GM18867 (cell line): ENCODE measurements at regions not wholly inside any gene's neighbourhood (a gene's known extent, or its start where the extent isn't known, plus 50 kb on each side); places are given as distances from the start of the nearest gene placed in this dataset.
"Not testable (repeated sequence)": the region's sequence is repeated elsewhere in the genome, so short reads cannot be mapped to it uniquely, and the experiment has no call there.

ENCODE experiments used
- ATAC-seq: cut with Tn5 transposase; IDR thresholded peaks from one replicate; pipeline ENCODE4 v1.9.1; 2021; ENCODE audit warnings: mild to moderate bottlenecking, moderate library complexity; ENCODE audit not compliant: unreplicated experiment

DNA sequence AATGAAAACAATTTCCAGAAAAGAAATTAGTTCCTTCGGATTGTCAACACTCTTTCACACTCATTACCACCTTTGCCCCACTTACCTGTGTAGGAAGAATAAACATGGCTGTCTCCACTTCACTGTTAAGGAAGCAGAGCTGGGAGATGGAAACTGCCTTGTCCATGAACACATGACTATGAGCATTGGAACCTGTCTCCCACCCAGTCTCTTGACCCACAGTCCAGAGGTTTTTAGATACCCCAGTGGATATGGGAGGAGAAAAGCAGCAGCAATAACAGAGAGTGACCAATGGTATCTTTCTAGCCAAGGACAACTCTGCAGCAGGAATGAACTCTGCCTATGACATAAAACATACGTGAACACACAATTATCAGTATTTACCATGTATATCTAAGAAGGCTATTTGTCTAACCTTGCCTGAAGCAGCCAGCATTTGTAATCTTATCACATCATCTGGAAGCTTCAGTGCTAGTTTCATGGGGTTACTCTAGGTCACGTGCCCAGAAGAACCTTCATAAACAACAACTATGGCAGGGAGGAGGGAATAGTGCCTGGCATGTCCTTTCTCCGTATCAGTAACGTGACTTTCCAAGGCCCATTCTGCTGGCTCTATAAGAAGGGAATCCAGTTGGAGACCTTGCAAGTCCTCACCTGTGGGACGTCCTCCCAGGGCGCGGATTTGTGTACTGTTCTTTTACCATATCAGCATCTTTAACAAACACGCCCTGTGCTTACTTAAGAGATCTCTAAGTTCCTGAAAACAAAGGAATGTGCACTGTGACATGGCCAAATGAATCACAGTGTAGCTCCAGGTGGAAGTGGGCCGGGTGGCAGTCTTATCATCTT, 221.8 kb upstream of the UBL3 start:
- ATAC-seq = no peak

DNA sequence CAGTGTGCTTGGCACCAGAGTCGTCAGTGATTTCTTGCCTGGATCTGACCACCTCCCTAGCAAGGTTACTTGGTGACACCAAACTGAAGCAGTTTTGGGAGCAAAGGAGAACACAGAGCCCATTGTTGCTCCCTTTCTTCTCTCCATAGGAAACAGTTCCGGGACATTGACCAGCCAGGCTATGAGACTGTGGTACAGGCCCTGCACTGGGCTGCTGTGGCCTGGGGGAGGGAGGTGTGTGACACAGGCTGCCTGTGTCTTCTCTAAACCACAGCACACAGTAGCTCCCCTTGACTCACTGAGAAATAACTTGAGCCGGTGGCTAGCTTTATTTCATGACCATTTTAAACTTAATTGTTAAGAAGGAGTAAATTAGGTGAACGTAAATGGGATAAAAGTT, 214.8 kb upstream of the UBL3 start:
- no peak for ATAC-seq

- no peak for ATAC-seq
Observed at GRCh38 chr13:30063892-30064291, 213.5 kb upstream of the UBL3 start.

- ATAC-seq = no peak
Observed at GRCh38 chr13:30061217-30061616, 210.8 kb upstream of the UBL3 start.

DNA sequence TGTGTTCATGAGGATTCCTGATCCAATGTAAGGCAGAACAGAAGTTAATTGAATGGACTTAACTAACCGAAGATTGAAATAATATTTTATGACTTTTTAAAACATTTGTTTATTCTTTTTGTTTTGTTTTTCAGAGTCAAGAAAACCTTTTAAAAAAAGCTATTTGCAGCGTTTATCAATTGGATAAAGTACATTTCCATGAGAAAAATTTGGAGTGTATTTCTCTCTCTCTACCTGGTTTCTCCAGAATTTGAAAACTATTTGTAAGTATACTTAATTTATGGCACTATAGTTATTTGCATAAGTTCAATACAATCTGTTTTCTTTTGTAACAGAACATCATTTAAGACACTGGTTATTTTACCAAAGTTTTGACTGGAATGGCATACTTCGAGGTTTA, 208.0 kb upstream of the UBL3 start:
- ATAC-seq = no peak

- not testable (repeated sequence) for ATAC-seq
Observed at GRCh38 chr13:30054546-30054945, 204.1 kb upstream of the UBL3 start.

GRCh38 chr13:30053939-30054338, 203.5 kb upstream of the UBL3 start:
- no peak for ATAC-seq

DNA sequence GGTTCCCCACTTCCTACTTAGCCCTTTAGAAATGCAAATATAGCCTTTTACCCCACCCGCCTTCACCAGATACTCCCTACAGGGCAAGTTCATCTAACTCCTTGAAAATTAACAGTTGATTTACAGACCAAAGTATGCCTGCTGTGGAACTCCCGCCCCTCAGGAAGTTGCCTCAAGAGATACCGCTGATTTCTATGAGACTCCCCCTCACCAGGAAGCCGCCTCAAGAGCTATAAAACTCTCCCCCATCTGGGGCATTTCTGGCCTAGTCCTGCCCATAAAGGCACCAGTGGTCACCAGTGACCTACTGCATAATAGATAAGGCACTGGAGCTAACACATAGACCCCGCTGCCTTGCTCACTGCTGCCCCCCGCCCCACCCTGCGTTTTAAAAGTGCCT, 201.7 kb upstream of the UBL3 start:
- no peak for ATAC-seq

DNA sequence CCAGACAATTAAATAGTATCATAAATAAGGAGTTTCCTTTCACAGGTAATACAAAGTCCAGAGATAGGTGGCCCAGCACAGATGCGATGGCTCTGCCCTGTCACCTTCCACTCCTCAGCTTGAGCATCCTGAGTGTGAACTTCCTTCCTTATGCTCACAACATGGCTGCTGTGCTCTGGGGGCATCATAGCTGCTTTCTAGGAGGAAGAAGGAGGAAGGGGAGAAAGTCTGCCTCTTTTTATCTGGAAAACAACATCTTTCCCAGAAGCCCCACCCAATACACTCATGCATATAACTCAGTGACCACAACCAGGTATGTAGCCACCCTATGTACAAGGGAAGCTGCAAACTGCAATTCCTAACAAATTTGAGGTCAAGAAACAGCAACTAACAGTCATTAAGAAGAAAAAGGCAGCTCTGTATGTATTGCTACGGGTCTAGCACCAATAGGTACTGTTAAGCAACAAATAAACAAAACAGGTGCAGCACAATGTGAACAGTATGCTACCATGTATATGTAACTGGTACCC, 201.2 kb upstream of the UBL3 start:
- no peak for ATAC-seq

DNA sequence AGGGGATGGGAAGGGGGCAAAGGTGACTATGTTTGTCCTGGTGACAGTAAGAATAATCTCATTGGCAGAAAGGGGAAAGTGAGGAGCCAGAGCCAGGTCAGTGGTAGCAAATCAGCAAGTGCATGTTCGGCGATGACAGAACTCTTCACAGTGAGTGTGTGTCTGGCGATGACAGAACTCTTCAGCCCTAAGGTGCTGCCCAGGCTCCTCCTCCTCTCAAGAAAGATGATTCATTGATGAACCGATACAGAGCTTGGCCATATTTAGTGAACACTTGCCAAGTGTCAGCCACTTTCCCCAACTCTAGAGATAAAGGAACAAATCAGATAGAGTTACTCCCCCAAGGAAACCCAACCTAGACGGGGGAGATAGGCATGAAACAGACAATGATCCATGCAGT, 199.3 kb upstream of the UBL3 start:
- no peak for ATAC-seq

DNA sequence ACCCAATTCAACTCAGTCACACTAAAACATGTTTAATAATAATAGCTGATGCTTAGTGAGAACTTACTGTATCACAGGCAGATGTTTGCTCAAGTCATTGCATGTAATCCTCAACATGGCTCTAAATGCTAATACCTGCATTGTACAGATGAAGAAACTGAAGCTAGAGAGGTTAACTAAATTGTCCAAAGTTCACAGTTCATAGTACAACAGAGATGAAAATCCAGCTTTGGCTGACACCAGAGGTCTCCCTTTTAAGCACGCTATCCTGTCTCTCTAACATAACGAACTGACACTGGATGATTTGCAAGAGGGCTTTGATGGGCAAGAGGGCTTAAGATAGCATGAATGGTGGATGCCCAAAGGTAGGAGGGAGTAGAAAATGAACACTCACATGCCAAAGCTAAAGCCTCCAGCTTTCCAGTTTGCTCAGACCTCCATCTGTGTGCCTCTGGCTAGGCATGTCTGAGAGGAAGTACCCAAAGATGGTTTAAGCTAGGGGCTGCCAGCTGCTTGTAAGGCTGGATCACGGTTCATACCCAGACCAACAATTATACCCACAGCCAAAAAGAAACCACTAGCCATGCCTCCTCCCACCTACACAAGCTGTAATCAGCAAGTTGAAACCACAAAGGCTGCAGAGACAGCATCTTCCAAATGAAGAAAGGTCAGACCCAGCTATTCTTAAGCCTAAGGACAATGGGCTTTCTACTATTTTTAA, 196.9 kb upstream of the UBL3 start:
- ATAC-seq = no peak

DNA sequence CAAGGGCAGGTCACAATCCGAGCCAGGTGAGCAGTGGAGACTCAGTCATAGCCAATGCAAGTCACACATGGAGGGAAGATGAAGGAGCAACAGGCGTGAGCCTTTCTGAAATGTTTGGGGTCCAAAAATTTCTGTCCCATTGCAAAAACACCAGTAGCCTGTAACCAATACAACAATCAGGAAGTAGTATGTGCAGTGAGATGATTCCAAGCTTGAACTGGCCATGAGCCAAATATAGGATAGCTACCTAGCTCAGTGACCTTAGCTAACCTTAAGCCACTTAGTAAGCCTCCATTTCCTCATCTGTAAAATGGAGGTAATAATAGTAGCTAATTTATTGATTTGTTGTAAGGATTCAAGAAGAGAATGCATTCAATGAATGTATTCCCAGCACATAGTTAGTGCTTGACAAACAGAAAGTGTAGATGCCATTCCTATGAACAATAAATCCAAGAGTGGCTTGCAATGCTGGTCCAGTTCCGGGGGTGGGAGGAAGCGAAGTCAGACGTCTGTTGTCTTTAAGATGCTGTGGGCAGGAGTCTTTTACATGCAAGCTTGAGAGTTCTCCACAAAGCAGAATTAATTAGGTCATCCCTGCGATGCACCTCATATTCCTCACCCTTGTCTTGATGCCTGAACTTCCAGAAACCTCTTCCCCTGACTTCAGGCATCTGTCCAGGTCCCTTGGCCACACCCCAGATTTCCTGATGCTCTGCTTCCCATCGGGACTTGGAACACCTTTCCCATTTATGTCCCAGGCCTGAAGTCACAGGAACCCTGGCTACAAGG, 195.7 kb upstream of the UBL3 start:
- ATAC-seq = no peak

DNA sequence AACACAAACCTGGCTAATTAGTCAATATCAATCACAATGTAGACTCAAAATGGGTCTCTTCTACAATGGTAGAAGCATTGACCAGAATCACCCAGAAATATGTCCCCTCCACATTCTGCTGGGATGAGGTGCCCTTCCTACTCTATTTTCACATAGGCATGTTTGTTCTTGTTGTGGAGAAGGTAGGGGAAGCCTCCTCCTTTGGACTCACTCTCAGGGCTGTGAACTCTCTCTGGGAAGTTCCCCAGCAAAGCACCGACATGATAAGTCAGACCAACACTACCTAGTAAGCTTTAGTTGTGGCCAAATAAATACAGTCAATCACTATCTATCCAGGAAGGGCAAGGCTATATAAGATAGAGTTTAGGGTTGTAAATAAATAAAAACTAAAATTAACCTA, 194.5 kb upstream of the UBL3 start:
- ATAC-seq = no peak

DNA sequence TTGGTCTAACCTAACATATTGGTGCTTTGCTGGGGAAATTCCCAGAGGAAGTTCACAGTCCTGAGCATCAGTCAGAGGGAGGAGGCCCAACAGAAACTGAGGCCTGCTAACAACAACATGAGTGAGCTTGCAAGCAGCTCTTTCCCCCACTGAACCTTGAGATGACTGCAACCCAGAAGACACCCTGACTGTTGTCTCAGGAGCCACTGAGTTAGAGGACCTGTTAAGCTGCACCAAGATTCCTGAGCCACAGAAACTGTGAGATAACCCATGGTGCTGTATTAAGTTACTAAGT, 193.2 kb upstream of the UBL3 start:
- no peak for ATAC-seq

- ATAC-seq = no peak
Observed at GRCh38 chr13:30042891-30043630, 192.6 kb upstream of the UBL3 start.

DNA sequence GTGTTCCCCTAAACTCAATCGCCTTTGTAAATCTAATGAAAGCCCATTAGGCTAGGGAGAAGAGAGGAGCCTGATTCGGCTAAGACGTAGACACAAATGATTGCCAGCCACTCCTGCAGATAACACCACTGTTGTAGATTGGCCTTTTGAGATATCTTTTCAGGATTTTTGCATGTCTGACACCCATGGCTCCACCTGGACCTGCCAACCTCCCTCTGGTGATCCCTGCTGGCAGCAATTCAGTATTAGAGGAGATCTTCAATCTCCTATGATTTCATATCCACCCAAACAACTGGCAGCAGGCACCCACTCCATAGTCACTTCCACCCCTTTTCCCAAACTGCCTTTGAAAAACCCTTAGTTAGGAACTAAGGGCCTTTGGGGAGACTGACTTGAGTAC, 191.9 kb upstream of the UBL3 start:
- no peak for ATAC-seq

DNA sequence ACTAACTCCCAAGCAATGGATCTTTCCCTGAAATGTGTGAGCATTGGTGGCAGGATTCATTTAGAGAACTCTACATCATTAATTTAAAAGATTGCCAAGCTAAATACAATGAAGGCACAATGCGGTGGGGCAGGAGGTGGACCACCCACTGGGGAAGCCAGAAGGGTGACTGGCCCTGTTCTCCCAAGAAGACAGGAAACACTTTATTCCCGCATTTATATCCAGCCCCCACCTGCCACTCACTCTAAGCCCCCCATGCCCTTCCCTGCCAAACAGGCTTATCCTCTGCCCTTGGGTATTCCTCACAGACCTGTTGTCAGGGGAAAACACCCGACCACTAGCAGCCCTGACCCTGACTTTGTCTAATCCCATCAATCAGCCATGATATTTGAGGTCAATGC, 189.1 kb upstream of the UBL3 start:
- no peak for ATAC-seq

DNA sequence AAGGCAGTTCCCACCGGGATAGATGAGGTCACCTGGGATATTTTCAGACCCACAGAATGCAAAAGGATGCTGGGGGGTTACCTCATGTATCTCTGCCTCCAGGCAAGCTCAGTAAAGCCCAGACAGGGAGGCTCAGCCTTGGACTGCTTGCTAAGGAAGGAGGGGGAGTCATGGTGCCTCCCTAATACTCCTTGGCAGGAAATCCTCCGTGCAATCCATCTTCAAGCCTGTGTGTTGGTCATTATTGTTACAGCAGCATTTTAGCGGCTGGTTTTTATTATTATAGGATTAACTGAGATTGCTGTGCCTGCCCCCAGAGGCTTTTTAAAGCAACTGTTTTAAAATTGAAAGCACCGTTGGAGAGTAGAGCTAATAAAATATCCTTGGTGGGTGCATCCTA, 188.5 kb upstream of the UBL3 start:
- no peak for ATAC-seq

- no peak for ATAC-seq
Observed at GRCh38 chr13:30037766-30038165, 187.3 kb upstream of the UBL3 start.

- no peak for ATAC-seq
Observed at GRCh38 chr13:30037306-30037705, 186.9 kb upstream of the UBL3 start.

GRCh38 chr13:30034458-30034795, 184.0 kb upstream of the UBL3 start:
- no peak for ATAC-seq
